NCI-H446 treated with DMSO at 0.1 percent for 48 hours (cell line): ENCODE measurements at regions not wholly inside any gene's neighbourhood (a gene's known extent, or its start where the extent isn't known, plus 50 kb on each side); places are given as distances from the start of the nearest gene placed in this dataset.
"Not testable (repeated sequence)": the region's sequence is repeated elsewhere in the genome, so short reads cannot be mapped to it uniquely, and the experiment has no call there.

Source experiments
- DNase-seq: peaks from one replicate; lab custom pipeline; 2025; lab: John Stamatoyannopoulos, UW

DNA sequence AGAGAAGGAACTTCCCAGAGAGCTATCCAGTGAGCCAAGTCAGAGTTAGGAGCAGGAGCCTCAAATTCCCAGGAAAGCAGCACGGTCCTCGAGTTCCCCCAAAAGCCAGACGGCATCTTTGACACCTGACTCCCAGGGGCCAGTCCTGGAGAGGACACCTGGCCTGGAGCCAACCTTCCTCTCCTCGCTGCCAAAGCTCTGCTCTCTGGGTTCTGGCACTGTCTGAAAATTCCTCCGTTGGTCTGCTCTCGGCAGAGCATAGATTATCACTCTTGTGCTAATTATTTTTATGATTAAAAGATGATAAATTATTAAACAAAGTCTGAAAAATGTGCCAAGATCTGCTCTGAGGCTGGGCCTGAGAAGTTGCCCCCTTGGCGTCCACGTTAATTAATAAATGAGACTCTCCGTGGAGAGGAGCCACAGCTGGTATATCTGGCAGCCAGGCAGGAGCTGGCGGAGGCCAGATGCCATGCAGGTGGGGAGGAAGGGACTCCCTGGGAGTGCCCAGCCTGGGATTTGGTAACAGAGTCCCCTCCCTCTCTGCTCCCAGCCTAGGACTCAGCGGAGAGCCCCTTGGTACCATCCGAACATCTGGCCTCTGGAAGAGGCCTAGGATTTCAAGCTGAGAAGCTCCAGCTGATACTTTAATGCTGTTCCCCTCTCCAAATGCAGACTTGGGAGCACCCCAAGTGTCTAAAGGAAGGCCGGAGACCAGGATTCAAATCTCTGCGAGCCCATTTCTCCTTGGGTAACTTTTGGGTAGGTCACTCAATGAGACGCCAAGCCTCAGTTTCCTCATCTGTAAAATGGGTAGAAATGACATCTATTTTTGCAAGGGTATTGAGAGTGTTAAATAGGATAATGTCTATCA is 163.7 kb upstream of the POU3F1 start:
- DNase-seq = peak; percentile 64

- peak; percentile 50 for DNase-seq
Measured at GRCh38 chr1:38208716-38209632, 162.4 kb upstream of the POU3F1 start.

- DNase-seq = no peak
Measured at GRCh38 chr1:38207906-38208305, 161.3 kb upstream of the POU3F1 start.

DNA sequence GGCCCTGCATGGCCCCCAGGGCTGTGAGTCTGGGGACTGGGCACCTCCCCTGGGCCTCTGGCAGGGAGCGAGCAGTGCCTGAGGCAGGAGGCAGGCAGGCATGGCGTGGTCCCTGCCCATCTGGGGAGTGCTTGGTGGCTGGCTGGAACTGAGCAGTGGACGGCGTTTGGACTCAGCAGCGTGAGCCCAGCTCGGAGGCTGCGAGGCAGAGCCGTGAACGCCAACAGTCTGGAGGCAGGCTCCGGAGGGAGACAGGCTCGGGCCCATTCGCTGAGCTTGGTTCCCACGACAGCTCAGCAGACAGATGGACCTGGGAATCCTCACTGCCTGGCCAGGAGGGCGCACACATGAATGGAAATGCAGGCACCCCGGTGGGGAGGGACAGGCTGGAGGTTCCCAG is 160.7 kb upstream of the POU3F1 start:
- no peak for DNase-seq

GRCh38 chr1:38204698-38205097 is 158.1 kb upstream of the POU3F1 start:
- DNase-seq = no peak

DNA sequence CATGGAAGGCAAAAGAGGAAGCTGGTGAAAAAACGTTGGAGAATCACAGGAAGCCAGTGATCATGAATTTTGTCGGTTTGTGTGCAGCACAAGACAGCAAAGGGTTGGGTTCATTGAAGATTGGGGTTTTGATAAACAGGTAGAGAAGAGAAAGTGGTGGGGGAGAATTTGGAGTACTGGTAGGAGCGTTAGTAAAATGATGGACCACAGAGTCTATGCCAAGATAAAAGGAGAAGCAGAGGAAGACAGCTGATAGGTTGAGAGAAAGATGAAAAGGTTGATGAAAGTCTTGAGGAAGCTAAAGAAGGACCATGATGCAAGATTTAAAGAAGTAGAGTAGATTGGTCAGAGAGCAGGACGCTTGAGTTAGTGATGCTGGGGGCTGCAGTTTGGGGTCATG is 156.8 kb upstream of the POU3F1 start:
- no peak for DNase-seq

DNA sequence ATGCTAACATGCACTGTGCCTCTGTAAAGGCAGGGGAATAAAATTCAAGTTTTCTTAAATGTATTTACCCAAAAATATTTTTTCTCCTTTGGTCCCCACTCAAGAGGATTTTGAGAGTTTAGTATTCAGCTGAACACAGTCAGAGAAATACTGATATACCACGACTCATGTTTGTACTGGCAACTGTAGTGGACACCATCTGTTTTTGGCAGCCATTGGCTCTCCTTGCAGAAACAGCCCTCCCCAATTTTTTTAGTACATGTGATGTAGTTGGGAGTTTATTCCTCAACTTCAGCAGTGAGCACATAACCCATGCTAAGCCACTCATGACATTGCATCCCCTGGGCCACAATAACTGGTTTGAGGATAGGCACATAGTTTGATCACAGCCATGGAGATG is 154.8 kb upstream of the POU3F1 start:
- DNase-seq = no peak

- DNase-seq = no peak
Measured at GRCh38 chr1:38198621-38199020, 152.0 kb upstream of the POU3F1 start.

DNA sequence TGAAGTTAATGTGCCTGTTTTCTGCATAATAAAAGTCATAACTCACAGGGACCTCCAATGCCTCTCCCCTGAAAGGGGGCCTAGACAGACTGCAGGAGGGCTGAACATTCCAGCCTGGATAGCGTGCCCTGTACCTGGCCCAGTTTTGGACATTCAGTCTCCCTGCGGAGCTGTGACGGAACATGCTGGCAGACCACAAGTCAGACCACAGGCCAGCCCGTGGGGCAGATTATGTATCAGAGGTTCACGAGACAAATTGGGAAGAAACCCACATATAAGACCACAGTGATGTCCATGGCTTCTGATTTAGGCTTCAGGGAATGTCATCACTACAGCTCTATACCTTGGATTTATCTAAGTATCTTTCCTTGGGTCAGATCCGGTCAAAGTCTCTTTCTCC is 151.5 kb upstream of the POU3F1 start:
- DNase-seq = no peak

GRCh38 chr1:38197312-38198061 is 150.9 kb upstream of the POU3F1 start:
- DNase-seq = no peak

DNA sequence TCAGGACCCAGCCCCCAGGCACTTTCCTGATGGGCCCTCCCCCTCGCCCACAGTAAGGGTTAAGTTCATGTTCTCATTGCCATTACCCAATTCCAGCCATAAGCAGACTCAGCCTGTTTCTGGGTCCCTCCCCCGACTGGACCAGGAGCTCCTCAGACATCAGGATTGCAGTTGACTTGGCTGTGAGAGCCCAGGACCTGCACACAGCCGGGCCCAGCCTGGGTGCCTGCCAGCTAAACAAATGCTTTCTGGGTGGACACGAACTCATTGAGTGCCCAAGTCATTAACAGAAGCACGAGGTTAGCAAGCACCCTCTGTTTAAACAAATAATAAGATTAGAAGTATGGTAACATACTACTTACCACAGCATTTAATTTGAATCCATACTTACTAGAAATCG is 147.9 kb upstream of the POU3F1 start:
- no peak for DNase-seq

DNA sequence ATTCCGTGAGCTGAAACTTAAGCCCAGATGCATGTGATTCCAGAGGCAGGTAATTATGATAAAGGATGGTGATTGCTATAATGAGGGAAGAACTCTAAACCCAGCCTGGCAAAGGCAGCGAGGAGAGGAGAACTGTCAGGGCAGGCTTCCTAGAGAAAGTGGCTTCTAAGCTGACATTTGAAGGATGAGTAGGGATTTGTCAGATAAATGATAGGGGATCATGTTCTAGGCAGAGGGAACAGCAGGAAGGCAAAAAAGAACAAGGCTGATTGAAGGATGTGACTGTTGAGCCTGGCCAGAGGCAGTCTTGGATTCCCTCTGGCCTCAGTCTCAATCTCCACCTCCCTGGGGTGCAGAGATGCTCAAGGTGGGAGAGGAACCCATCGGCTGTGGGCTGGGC is 146.4 kb upstream of the POU3F1 start:
- DNase-seq = no peak

DNA sequence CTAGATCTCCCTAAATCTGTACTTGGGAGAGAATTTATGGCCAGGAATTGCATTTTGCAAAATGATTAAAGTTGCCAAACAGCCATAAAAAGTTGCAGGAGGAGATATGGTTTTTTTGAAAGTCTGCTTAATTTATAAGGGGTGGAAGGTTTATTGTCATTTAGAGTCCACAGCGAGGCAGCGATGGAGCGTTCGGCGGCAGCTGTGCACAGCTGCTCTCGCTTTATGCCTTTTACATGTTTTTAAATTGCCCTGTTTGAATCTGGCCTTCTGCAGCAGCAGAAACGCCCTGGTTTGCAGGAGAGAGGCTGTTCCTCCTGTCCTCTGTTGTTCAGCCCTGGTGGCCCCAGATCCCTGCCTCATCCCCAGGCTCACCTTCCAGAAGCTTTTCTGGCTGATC is 144.9 kb upstream of the POU3F1 start:
- no peak for DNase-seq

GRCh38 chr1:38190983-38191382 is 144.4 kb upstream of the POU3F1 start:
- no peak for DNase-seq

- no peak for DNase-seq
Measured at GRCh38 chr1:38187552-38187951, 141.0 kb upstream of the POU3F1 start.

DNA sequence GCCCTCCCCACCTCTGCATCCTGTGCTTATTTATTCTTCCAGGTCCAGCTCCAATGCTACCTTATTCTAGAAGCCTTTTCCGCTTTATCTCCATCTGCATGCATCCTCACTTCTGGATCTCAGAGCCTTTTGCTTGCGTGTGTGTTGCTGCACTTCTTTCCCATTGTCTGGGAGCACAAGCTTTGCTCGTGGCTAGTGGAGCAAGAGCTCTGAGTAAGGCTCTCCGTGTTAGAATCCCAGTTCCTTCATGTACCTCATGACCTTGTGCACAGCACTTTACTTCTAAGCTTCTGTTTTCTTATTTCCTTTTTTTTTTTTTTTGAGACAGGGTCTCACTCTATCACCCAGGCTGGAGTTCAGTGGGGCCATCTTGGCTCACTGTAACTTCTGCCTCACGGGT is 140.0 kb upstream of the POU3F1 start:
- no peak for DNase-seq

- DNase-seq = no peak
Measured at GRCh38 chr1:38185913-38186312, 139.3 kb upstream of the POU3F1 start.

DNA sequence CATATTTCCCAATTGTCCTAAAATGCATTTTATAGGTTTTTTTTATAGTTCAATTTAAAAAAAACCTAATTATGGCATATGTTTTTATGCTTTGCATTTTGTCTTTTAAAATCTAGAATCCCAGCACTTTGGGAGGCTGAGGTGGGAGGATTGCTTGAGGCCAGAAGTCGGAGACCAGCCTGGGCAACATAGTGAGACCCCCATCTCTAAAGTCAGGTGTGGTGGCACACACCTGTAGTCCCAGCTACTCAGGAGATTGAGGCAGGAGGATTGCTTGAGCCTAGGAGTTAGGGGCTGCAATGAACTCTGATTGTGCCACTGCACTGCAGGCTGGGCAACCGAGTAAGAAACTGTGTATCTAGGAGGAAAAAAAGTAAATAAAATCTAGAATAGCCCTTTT is 137.2 kb upstream of the POU3F1 start:
- no peak for DNase-seq

GRCh38 chr1:38183096-38183495 is 136.5 kb upstream of the POU3F1 start:
- DNase-seq = no peak

DNA sequence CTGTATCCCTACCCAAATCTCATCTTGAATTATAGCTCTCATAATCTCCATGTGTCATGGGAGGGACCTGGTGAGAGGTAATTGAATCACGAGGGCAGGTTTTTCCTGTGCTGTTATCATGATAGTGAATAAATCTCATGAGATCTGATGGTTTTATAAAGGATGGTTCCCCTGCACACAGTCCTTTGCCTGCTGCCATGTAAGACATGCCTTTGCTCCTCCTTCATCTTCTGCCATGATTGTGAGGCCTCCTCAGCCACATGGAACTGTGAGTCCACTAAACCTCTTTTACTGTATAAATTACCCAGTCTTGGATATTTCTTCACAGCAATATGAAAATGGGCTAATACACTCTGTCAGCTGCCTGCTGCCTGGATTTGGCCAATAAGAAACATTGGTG is 133.8 kb upstream of the POU3F1 start:
- DNase-seq = not testable (repeated sequence)

- no peak for DNase-seq
Measured at GRCh38 chr1:38179483-38179882, 132.9 kb upstream of the POU3F1 start.

DNA sequence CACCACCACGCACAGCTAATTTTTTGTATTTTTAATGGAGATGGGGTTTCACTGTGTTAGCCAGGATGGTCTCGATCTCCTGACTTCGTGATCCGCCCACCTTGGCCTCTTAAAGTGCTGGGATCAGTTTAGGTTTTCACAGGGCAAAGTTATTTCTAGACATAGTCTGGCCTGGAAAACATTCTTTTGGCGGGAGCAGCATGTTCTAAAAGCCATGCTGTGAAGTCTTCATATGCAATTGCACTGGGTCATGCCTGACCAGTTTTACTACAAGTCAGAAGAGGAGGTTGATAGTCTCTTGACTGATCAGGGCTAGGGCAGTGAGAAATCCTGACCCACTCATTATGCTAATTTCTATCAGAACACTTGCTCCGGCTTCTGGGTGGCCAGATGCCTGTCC is 131.6 kb upstream of the POU3F1 start:
- DNase-seq = no peak
